ENCODE measurements at regions not wholly inside any gene's neighbourhood (a gene's known extent, or its start where the extent isn't known, plus 50 kb on each side); places are given as distances from the start of the nearest gene placed in this dataset.

GRCh38 chr3:178258121-178258520 lies 278.1 kb upstream of the KCNMB2 start:
- DNase-seq = no peak

- no peak for DNase-seq
Observed at GRCh38 chr3:178259703-178260102, 276.5 kb upstream of the KCNMB2 start.

GRCh38 chr3:178260887-178261565 lies 275.2 kb upstream of the KCNMB2 start:
- DNase-seq = no peak

GRCh38 chr3:178263236-178263916 lies 272.9 kb upstream of the KCNMB2 start:
- no peak for DNase-seq

- no peak for DNase-seq
Observed at GRCh38 chr3:178267158-178267844, 268.9 kb upstream of the KCNMB2 start.

GRCh38 chr3:178270838-178271237 lies 265.4 kb upstream of the KCNMB2 start:
- no peak for DNase-seq

- no peak for DNase-seq
Observed at GRCh38 chr3:178271740-178272387, 264.4 kb upstream of the KCNMB2 start.

GRCh38 chr3:178272841-178273240 lies 263.4 kb upstream of the KCNMB2 start:
- no peak for DNase-seq

- no peak for DNase-seq
Observed at GRCh38 chr3:178274711-178275110, 261.5 kb upstream of the KCNMB2 start.

- DNase-seq = no peak
Observed at GRCh38 chr3:178275311-178275710, 260.9 kb upstream of the KCNMB2 start.

GRCh38 chr3:178275793-178276192 lies 260.4 kb upstream of the KCNMB2 start:
- DNase-seq = no peak

- no peak for DNase-seq
Observed at GRCh38 chr3:178277605-178278004, 258.6 kb upstream of the KCNMB2 start.

- DNase-seq = no peak
Observed at GRCh38 chr3:178283561-178283960, 252.7 kb upstream of the KCNMB2 start.

- no peak for DNase-seq
Observed at GRCh38 chr3:178284181-178284580, 252.1 kb upstream of the KCNMB2 start.

- no peak for DNase-seq
Observed at GRCh38 chr3:178288074-178288473, 248.2 kb upstream of the KCNMB2 start.

GRCh38 chr3:178289544-178290160 lies 246.6 kb upstream of the KCNMB2 start:
- DNase-seq = no peak

GRCh38 chr3:178291574-178292370 lies 244.5 kb upstream of the KCNMB2 start:
- no peak for DNase-seq

GRCh38 chr3:178295292-178295912 lies 240.8 kb upstream of the KCNMB2 start:
- DNase-seq = no peak

GRCh38 chr3:178297199-178297598 lies 239.0 kb upstream of the KCNMB2 start:
- DNase-seq = no peak

- no peak for DNase-seq
Observed at GRCh38 chr3:178297740-178298139, 238.5 kb upstream of the KCNMB2 start.

- no peak for DNase-seq
Observed at GRCh38 chr3:178300441-178300959, 235.7 kb upstream of the KCNMB2 start.

All from activated CD4-positive, alpha-beta T cell treated with anti-CD3 and anti-CD28 coated beads, Interleukin-2, amount 50 U/mL, for 16 hours (primary cell).